ENCODE measurements at regions not wholly inside any gene's neighbourhood (a gene's known extent, or its start where the extent isn't known, plus 50 kb on each side); places are given as distances from the start of the nearest gene placed in this dataset.

DNA sequence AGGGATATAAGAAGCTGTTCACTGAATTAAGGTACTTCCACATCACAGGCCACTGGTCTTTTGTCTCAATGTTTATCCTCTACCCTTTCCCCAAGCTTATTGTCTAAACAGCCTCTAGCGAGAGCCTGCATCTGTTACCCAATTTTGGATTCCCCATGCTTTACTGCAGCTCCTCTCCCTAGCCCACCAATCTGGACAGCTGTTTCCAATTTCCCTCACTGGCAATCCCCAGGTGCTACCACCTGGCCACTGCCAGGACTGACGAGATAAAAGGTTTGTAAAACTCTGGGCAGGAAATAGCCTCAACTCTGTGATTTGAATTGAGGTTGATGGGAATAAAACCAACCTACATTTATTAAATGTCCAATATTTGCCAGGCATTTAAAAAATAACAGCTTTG is 58.0 kb upstream of the TEX9 start:
- no peak overlapping the region for H3K4me3 Mint-ChIP-seq

DNA sequence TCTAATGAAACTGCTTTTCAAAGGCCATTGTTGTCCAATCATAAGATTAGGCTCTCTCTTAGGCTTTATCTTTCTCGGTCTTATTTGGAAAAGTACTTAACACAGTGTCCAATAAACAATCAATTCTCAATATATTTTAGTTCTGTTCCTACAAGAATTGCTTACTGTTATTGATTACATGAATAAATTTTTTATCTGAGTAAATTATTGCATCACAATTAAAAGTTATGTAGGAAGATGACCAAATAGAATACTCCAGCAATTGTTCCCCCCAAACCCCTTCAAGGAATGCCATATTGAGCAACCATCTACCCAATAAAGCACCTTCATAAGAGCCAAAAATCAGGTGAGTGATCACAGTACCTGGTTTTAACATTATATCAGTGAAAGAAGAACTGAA is 55.0 kb upstream of the RFX7 start:
- no peak overlapping the region for H3K4me3 Mint-ChIP-seq
- ATAC-seq (replicated peaks): no peak
- no peak overlapping the region for H3K27ac Mint-ChIP-seq
- H3K27me3 Mint-ChIP-seq: peaks cover 4 to 15% of the 10 kb centered on the region in 2 donors
- no peaks in the 10 kb centered on the region for H3K36me3 Mint-ChIP-seq
- H3K4me1 Mint-ChIP-seq: no peaks in the 10 kb centered on the region
- DNase-seq: no peak
- H3K9me3 Mint-ChIP-seq: peaks cover 0 to 7% of the 10 kb centered on the region in 2 donors

More for the DNA sequence above, 58.0 kb upstream of the TEX9 start:
- ATAC-seq (replicated peaks) (no peak), DNase-seq (no peak)
- H3K27me3 Mint-ChIP-seq: peaks cover 4 to 5% of the 10 kb centered on the region in 2 donors
- no peaks in the 10 kb centered on the region for H3K36me3 Mint-ChIP-seq
- no peaks in the 10 kb centered on the region for H3K4me1 Mint-ChIP-seq
- H3K27ac Mint-ChIP-seq: no peak overlapping the region
- peaks cover 4 to 19% of the 10 kb centered on the region in 2 donors for H3K9me3 Mint-ChIP-seq

DNA sequence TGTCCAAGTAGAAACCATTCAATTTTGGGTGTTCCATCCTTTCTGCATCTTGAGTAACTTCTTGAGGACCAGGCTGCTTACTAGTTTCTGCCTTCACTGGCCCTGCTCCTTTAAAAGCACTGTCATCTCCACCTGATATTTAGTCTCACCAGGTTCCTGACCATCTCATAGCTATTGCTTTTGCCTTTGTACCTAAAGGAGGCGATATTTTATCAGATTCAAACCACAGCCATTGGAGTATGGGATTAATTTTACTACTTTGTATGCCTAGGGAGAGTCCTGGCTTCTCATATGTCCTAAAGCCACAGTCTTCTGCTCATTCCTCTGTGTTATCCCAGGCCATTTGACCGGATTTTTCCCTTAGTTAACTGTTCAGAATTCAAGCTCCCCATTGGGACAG is 51.8 kb upstream of the RFX7 start:
- no peak overlapping the region for H3K4me3 Mint-ChIP-seq
- ATAC-seq (replicated peaks): no peak

DNA sequence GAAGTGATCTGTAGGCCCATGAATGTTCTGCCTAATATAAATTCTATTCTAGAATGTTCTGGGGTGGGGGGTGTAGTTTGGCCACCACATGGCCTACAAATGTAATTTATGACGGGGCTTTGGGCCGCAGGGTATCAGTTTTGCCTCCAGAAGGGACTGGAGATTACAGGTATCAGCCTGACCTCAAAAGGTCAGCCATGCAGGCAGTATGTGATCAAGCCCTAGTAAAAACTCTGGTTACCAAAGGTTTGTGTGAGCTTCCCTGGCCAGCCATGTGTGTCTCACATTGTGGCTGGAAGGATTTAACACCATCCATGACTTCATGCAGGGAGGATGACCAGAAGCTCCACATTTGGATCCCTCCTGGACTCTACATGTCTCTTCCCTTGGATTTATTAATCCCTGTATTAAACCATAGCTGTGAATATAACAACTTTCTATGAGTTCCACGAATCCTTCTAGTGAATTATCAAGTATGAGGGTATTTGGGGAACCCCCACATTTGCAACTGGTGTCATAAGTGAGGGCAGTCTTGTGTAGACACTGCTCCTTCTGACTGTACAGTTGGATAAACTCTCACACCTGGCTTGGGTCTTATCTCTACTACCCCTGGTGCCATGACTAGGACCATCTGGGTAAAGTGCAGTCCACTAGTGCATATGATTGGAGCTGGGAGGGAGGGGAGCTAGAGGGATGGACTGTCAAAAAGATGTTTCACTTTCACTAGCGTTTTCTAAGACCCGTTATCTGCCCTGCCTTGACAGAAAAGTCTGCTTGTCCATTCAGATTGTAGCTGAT is 50.0 kb upstream of the RFX7 start:
- H3K27me3 Mint-ChIP-seq: peaks cover 0 to 5% of the 10 kb centered on the region in 2 donors
- H3K9me3 Mint-ChIP-seq: peaks cover 11 to 13% of the 10 kb centered on the region in 2 donors
- no peaks in the 10 kb centered on the region for H3K4me1 Mint-ChIP-seq
- DNase-seq (no peak), ATAC-seq (replicated peaks) (peak; percentile 61 to 86)
- peaks cover 0 to 1% of the 10 kb centered on the region in 2 donors for H3K36me3 Mint-ChIP-seq
- H3K4me3 Mint-ChIP-seq: no peak overlapping the region
- no peak overlapping the region for H3K27ac Mint-ChIP-seq

More for the DNA sequence above, 51.8 kb upstream of the RFX7 start:
- no peaks in the 10 kb centered on the region for H3K36me3 Mint-ChIP-seq
- H3K4me1 Mint-ChIP-seq: no peaks in the 10 kb centered on the region
- H3K9me3 Mint-ChIP-seq: peaks cover 0 to 1% of the 10 kb centered on the region in 2 donors
- peaks cover 0 to 8% of the 10 kb centered on the region in 2 donors for H3K27me3 Mint-ChIP-seq
- no peak overlapping the region for H3K27ac Mint-ChIP-seq
- DNase-seq: no peak

Data from stimulated activated naive B cell treated with anti-CD40 and anti-IgM and Interleukin-4, amounts not matched to agents 10 μg/mL and 1 μg/mL and 100 μg/mL, for 72 hours (primary cell).